IMR-90 (cell line): ENCODE measurements at regions not wholly inside any gene's neighbourhood (a gene's known extent, or its start where the extent isn't known, plus 50 kb on each side); places are given as distances from the start of the nearest gene placed in this dataset.

Experiments used
- ATAC-seq: fragments of 200-7000 bp; cut with Tn5 transposase; 2 replicates; pipeline ENCODE4 v1.9.1; 2020; ENCODE audit warnings: low read depth, mild to moderate bottlenecking, moderate library complexity
- BruUV-seq: library from RNA; stranded (reverse); fragments of 400-500 nt; replicated peaks from 2 replicates; lab custom pipeline; 2021; lab: Mats Ljungman, UMichigan
- CTCF ChIA-PET: fragments of 300-600 bp; formaldehyde crosslinking; extraction: SDS; loops from one replicate; lab custom pipeline; 2021; ENCODE audit warnings: antibody characterized with exemption; lab: Yijun Ruan, JAX
- POLR2A ChIA-PET: fragments of 300-600 bp; sonication (Branson Sonifier 250); formaldehyde crosslinking; loops from one replicate; lab custom pipeline; 2022; ENCODE audit warnings: antibody characterized with exemption; ENCODE audit not compliant: unreplicated experiment; lab: Charles Lee
- DNase-seq: peaks from one replicate; pipeline ENCODE4 v3.0.0; 2013
- H2AFZ ChIP-seq: replicated peaks from 2 replicates; pipeline ENCODE3; 2013; ENCODE audit warnings: low read length, mild to moderate bottlenecking; ENCODE audit not compliant: poor library complexity
- H2AK5ac ChIP-seq: 2 replicates; pipeline ENCODE4 v1.6.1; 2013; ENCODE audit warnings: low read depth, low read length, inconsistent platforms
- H2AK9ac ChIP-seq: replicated peaks from 2 replicates; pipeline ENCODE3; 2013; ENCODE audit warnings: mild to moderate bottlenecking, low read depth, low read length, moderate library complexity; ENCODE audit not compliant: poor library complexity
- H2BK120ac ChIP-seq: 2 replicates; pipeline ENCODE4 v1.6.1; 2013; ENCODE audit warnings: low read depth, low read length, inconsistent platforms
- H2BK15ac ChIP-seq: 3 replicates; pipeline ENCODE4 v1.6.1; 2013; ENCODE audit warnings: low read depth, low read length, inconsistent platforms
- H2BK20ac ChIP-seq: 2 replicates; pipeline ENCODE4 v1.6.1; 2013; ENCODE audit warnings: low read depth, mild to moderate bottlenecking, inconsistent platforms, low read length, moderate library complexity
- H2BK5ac ChIP-seq: 2 replicates; pipeline ENCODE4 v1.6.1; 2013; ENCODE audit warnings: mild to moderate bottlenecking, low read depth, low read length, inconsistent platforms; ENCODE audit not compliant: poor library complexity, severe bottlenecking
- H3K14ac ChIP-seq: replicated peaks from 2 replicates; pipeline ENCODE4 v1.6.1; 2013; ENCODE audit warnings: low read depth, low read length, inconsistent platforms
- H3K18ac ChIP-seq: 2 replicates; pipeline ENCODE4 v1.6.1; 2013; ENCODE audit warnings: low read depth, low read length, control low read depth
- H3K23ac ChIP-seq: 2 replicates; pipeline ENCODE4 v1.6.1; 2013; ENCODE audit warnings: low read depth, low read length, inconsistent platforms
- H3K27ac ChIP-seq: 2 replicates; pipeline ENCODE4 v1.5.1; 2013; ENCODE audit warnings: mild to moderate bottlenecking, control low read depth, low read length; ENCODE audit not compliant: insufficient read depth
- H3K27me3 ChIP-seq: 2 replicates; pipeline ENCODE4 v1.6.1; 2013; ENCODE audit warnings: low read length; ENCODE audit not compliant: control insufficient read depth, insufficient read depth
- H3K36me3 ChIP-seq: 2 replicates; pipeline ENCODE4 v1.6.1; 2013; ENCODE audit warnings: low read length, mixed read lengths; ENCODE audit not compliant: control insufficient read depth, insufficient read depth
- H3K4ac ChIP-seq: 2 replicates; pipeline ENCODE4 v1.6.1; 2013; ENCODE audit warnings: low read depth, low read length, inconsistent platforms
- H3K4me1 ChIP-seq: 2 replicates; pipeline ENCODE4 v1.6.1; 2013; ENCODE audit warnings: low read length, mixed read lengths; ENCODE audit not compliant: control insufficient read depth, insufficient read depth
- H3K4me2 ChIP-seq: 2 replicates; pipeline ENCODE4 v1.6.1; 2013; ENCODE audit warnings: low read depth, mild to moderate bottlenecking, control low read depth, low read length, moderate library complexity
- H3K4me3 ChIP-seq: 2 replicates; pipeline ENCODE4 v1.5.1; 2013; ENCODE audit warnings: low read depth, mild to moderate bottlenecking, control low read depth, low read length, moderate library complexity; ENCODE audit not compliant: insufficient read depth
- H3K56ac ChIP-seq: 2 replicates; pipeline ENCODE4 v1.6.1; 2013; ENCODE audit warnings: low read length, inconsistent platforms; ENCODE audit not compliant: insufficient read depth; ENCODE audit errors: extremely low read depth
- H3K79me1 ChIP-seq, 2 experiments: 2 replicates each; pipeline ENCODE4 v1.6.1; 2013; ENCODE audit warnings: low read length in 2 of 2, inconsistent platforms in 1 of 2, low read depth in 1 of 2
- H3K9ac ChIP-seq: 2 replicates; pipeline ENCODE4 v1.6.1; 2013; ENCODE audit warnings: low read depth, low read length, control low read depth
- H3K9me1 ChIP-seq: 2 replicates; pipeline ENCODE4 v1.6.1; 2013; ENCODE audit warnings: low read length, inconsistent platforms; ENCODE audit not compliant: insufficient read depth
- H3K9me3 ChIP-seq: 2 replicates; pipeline ENCODE4 v1.6.1; 2013; ENCODE audit warnings: low read length; ENCODE audit not compliant: control insufficient read depth, insufficient read depth
- H4K20me1 ChIP-seq: 2 replicates; pipeline ENCODE4 v1.6.1; 2013; ENCODE audit warnings: low read length, inconsistent platforms; ENCODE audit not compliant: insufficient read depth
- H4K5ac ChIP-seq: 2 replicates; pipeline ENCODE4 v1.6.1; 2013; ENCODE audit warnings: mild to moderate bottlenecking, low read depth, low read length, control low read depth
- H4K8ac ChIP-seq, 2 experiments: 2 replicates each; pipeline ENCODE4 v1.6.1; 2013; ENCODE audit warnings: low read depth in 2 of 2, low read length in 2 of 2, control low read depth in 1 of 2, inconsistent platforms in 1 of 2
- H4K91ac ChIP-seq: 2 replicates; pipeline ENCODE4 v1.6.1; 2013; ENCODE audit warnings: low read depth, low read length, inconsistent platforms; ENCODE audit not compliant: insufficient read depth
- BHLHE40 ChIP-seq: fragments of 150-350 bp; IDR thresholded peaks from 2 replicates; pipeline ENCODE4 v1.6.1; 2016; ENCODE audit warnings: mild to moderate bottlenecking, low read depth, low read length
- CHD1 ChIP-seq: IDR thresholded peaks from 2 replicates; pipeline ENCODE4 v1.6.1; 2012; ENCODE audit warnings: low read depth, low read length, improper control_type of control experiment
- ELK1 ChIP-seq: fragments of 150-350 bp; IDR thresholded peaks from 2 replicates; pipeline ENCODE4 v1.6.1; 2016; ENCODE audit warnings: low read depth, mild to moderate bottlenecking, low read length, moderate library complexity, borderline replicate concordance
- FOS ChIP-seq: fragments of 150-350 bp; IDR thresholded peaks from 2 replicates; pipeline ENCODE4 v1.6.1; 2016; ENCODE audit warnings: low read depth, low read length
- MAFK ChIP-seq: IDR thresholded peaks from 2 replicates; pipeline ENCODE4 v1.6.1; 2012; ENCODE audit warnings: low read depth, low read length, improper control_type of control experiment
- MAZ ChIP-seq: IDR thresholded peaks from 2 replicates; pipeline ENCODE4 v1.6.1; 2012; ENCODE audit warnings: low read depth, mild to moderate bottlenecking, low read length, improper control_type of control experiment, moderate library complexity, borderline replicate concordance
- MXI1 ChIP-seq: IDR thresholded peaks from 2 replicates; pipeline ENCODE4 v1.6.1; 2012; ENCODE audit warnings: low read depth, mild to moderate bottlenecking, low read length, moderate library complexity, borderline replicate concordance
- NFE2L2 ChIP-seq: fragments of 150-350 bp; IDR thresholded peaks from 2 replicates; pipeline ENCODE4 v1.6.1; 2016; ENCODE audit warnings: low read depth, mild to moderate bottlenecking, low read length
- POLR2A ChIP-seq: IDR thresholded peaks from 2 replicates; pipeline ENCODE4 v1.6.1; 2012; ENCODE audit warnings: mild to moderate bottlenecking, low read depth, low read length
- RAD21 ChIP-seq: IDR thresholded peaks from 2 replicates; pipeline ENCODE4 v1.6.1; 2012; ENCODE audit warnings: low read length, improper control_type of control experiment
- RCOR1 ChIP-seq: IDR thresholded peaks from 2 replicates; pipeline ENCODE4 v1.6.1; 2012; ENCODE audit warnings: mild to moderate bottlenecking, low read length, improper control_type of control experiment; ENCODE audit not compliant: insufficient replicate concordance
- RFX5 ChIP-seq: IDR thresholded peaks from 2 replicates; pipeline ENCODE4 v1.8.0; 2012; ENCODE audit warnings: low read depth, mild to moderate bottlenecking, low read length, moderate library complexity
- SMC3 ChIP-seq: fragments of 150-350 bp; IDR thresholded peaks from 2 replicates; pipeline ENCODE4 v1.6.1; 2016; ENCODE audit warnings: low read depth, mild to moderate bottlenecking, antibody characterized with exemption, low read length, moderate library complexity
- USF2 ChIP-seq: fragments of 150-350 bp; IDR thresholded peaks from 2 replicates; pipeline ENCODE4 v1.6.1; 2017; ENCODE audit warnings: mild to moderate bottlenecking, antibody characterized with exemption, low read length, low read depth
- WGBS, 2 experiments: methylation state at CpG; one replicate each; pipeline versions ENCODE4 v1.1.5 to v1.1.7; 2013; ENCODE audit warnings: missing lambda C conversion rate in 2 of 2; ENCODE audit not compliant: insufficient read length in 1 of 2; ENCODE audit errors: extremely low coverage in 2 of 2; 5-methylcytosine and 5-hydroxymethylcytosine counted together
- dilution Hi-C: fragments of 300-500 bp; cut with HindIII; formaldehyde crosslinking; loops from one replicate; pipeline ENCODE4 v1.14.3; 2018; ENCODE audit warnings: low sequenced_read_pairs; ENCODE audit not compliant: unreplicated experiment
- in situ Hi-C: fragments of 300-500 bp; cut with MboI; formaldehyde crosslinking; loops from 3 replicates; pipeline ENCODE4 v1.14.3; 2019; ENCODE audit warnings: low sequenced_read_pairs, inconsistent platforms, mixed read lengths
- intact Hi-C: fragments of 100-400 bp; cut with micrococcal nuclease; formaldehyde crosslinking; loops from 2 replicates; pipeline ENCODE4 v1.10.0; 2022
- TF ChIP-seq, protein P1 (sequence below): conservative IDR thresholded peaks from 2 replicates; pipeline ENCODE4 v1.5.1; 2012; ENCODE audit warnings: mild to moderate bottlenecking, low read depth, low read length, improper control_type of control experiment

GRCh38 chr10:123422261-123422660 is 243.9 kb upstream of the GPR26 start:
- H4K8ac ChIP-seq, result no peak overlapping the region
- H2BK20ac ChIP-seq, result no peak overlapping the region
- ChIA-PET POLR2A (no interaction called here), CTCF (no interaction called here)
- no peak overlapping the region for H3K4me2 ChIP-seq
- ATAC-seq, result no peak
- H3K36me3 ChIP-seq, result no peaks in the 10 kb centered on the region
- no peak overlapping the region for H2BK5ac ChIP-seq
- H3K4ac ChIP-seq, result no peak overlapping the region
- H2BK120ac ChIP-seq, result no peak overlapping the region
- H3K9ac ChIP-seq, result no peak overlapping the region
- H3K23ac ChIP-seq, result no peak overlapping the region
- TF ChIP-seq ELK1 (no peak), USF2 (no peak), MXI1 (no peak), RFX5 (no peak), RCOR1 (no peak), SMC3 (no peak), BHLHE40 (no peak), RAD21 (no peak), FOS (no peak), MAZ (no peak), CHD1 (no peak), NFE2L2 (no peak), MAFK (no peak), POLR2A (no peak)
- TF ChIP-seq, protein P1, sequence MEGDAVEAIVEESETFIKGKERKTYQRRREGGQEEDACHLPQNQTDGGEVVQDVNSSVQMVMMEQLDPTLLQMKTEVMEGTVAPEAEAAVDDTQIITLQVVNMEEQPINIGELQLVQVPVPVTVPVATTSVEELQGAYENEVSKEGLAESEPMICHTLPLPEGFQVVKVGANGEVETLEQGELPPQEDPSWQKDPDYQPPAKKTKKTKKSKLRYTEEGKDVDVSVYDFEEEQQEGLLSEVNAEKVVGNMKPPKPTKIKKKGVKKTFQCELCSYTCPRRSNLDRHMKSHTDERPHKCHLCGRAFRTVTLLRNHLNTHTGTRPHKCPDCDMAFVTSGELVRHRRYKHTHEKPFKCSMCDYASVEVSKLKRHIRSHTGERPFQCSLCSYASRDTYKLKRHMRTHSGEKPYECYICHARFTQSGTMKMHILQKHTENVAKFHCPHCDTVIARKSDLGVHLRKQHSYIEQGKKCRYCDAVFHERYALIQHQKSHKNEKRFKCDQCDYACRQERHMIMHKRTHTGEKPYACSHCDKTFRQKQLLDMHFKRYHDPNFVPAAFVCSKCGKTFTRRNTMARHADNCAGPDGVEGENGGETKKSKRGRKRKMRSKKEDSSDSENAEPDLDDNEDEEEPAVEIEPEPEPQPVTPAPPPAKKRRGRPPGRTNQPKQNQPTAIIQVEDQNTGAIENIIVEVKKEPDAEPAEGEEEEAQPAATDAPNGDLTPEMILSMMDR, result no peak
- H4K5ac ChIP-seq, result no peak overlapping the region
- no peak overlapping the region for H3K18ac ChIP-seq
- no peaks in the 10 kb centered on the region for H4K20me1 ChIP-seq
- no TSS peak for BruUV-seq
- no peaks in the 10 kb centered on the region for H3K79me1 ChIP-seq
- WGBS, 2 experiments, result 10% methylated on average over 2 of the region's 5 CpGs; no CpG with 5 or more reads in 1 of the 2 experiments
- H3K9me1 ChIP-seq, result no peaks in the 10 kb centered on the region
- dilution Hi-C loops, result no loop called here
- H3K27ac ChIP-seq, result no peak overlapping the region
- no peak overlapping the region for H2AK9ac ChIP-seq
- in situ Hi-C loops, result no loop called here
- no peaks in the 10 kb centered on the region for H3K4me1 ChIP-seq
- no peak for DNase-seq
- no peak overlapping the region for H2BK15ac ChIP-seq
- H3K27me3 ChIP-seq, result no peaks in the 10 kb centered on the region
- no peak overlapping the region for H3K56ac ChIP-seq
- no peak overlapping the region for H4K91ac ChIP-seq
- intact Hi-C loops, result no loop called here
- H3K4me3 ChIP-seq, result no peak overlapping the region
- H2AFZ ChIP-seq, result no peak overlapping the region
- H3K9me3 ChIP-seq, result peaks cover 32% of the 10 kb centered on the region
- no peak overlapping the region for H2AK5ac ChIP-seq
- H3K14ac ChIP-seq, result no peak overlapping the region
